IPS-NIHi11 (cell line): ENCODE measurements at regions not wholly inside any gene's neighbourhood (a gene's known extent, or its start where the extent isn't known, plus 50 kb on each side); places are given as distances from the start of the nearest gene placed in this dataset.
"Not testable (repeated sequence)": the region's sequence is repeated elsewhere in the genome, so short reads cannot be mapped to it uniquely, and the experiment has no call there.

Source experiments
- DNase-seq: peaks from one replicate; pipeline ENCODE4 v3.0.0; 2012; ENCODE audit warnings: mixed read lengths, low spot score

DNA sequence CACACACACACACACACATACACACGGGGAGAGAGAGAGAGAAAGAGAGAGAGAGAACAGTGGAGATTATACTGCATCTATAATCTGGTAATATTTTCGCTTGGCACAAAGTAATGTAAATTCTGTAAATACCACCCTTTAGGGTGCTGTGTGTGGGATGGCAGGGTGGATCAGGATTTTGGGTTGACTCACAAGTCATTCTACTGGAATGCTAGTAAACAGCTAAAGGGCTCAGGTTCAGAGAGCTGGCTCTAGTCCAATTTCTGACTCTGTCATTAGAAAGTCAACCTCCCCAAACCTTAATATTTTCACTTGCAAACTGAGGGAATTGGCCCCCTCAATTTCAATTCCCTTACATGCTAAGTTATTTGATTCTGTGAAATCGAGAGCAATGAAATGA lies 308.3 kb downstream of the TSN start:
- no peak for DNase-seq

DNA sequence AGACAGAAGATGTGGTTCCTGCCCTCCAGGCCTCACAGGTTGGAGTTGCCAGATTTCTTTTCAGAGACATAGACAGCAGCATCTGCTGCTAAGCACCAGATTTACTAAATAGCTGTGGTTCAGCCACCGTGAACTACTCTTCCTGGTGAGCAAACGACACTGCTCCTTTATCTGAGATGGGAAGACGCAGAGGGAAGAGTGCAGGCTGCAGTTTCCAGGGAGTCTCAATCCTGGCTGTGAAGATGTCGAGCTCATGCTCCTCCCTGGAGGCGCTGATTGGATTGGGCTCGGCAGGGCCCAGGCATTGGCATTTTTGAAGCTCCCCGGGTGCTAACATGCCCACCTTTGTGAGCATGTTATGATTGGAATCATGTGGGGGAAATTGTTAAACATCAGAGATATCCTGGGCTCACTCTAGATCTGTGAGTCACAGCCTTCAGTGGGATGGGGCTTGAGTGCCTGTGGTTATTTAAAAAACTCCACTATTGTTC lies 314.8 kb downstream of the TSN start:
- DNase-seq, result no peak

DNA sequence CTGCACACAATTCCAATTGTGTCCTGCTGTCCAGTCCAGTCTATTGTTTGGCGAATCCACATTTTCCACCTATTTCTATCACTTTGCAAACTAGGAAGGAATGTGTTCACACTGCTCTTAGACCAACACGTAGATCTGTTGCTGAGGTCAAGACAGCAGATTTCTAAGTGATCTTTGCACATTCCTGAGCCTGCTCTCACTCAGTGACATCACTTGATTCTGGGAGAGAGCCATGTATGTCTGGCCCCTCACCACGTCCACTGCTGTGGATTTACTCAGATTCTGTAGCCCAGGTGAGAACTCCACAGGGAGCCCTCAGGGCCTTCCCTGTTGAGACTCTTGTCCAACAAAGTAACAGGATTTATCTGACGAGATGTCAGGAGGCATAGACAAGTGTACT lies 317.2 kb downstream of the TSN start:
- no peak for DNase-seq

DNA sequence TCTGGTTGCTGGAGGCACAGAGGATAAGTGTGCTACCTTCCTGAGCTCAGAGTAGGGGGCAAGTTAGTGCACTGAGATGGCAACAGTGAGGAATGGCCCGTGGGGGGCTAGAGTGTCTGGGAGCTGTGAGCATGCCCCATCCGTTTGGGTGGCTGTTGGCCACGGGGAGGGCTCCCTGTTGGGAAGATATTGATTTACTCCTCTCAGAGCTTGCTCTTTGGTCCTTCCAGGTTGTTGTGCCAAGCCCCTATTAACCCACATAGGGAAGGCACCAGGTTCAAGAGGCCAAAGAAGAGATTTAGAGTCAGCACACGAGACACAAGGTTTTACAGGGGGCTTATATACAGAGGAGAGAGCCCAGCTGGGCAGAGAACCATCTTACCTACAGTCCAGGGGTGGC lies 318.8 kb downstream of the TSN start:
- no peak for DNase-seq

DNA sequence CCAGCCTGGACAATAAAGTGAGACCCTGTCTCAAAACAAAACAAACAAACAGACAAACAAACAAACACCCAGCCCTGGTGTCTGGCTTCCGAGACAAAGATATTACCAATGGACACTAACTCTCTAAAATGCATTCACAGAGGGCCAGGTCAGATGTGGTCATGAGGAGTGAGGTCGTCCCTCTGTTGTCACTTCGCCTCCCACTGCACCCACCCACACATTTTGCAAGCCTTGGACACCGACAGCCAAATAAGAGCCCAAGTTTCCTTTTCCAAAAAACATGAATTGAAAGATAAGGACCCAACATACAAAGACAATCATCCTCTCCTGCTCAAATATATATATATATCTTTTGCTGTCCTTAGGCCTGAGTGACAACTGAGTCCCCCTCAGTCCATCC lies 319.9 kb downstream of the TSN start:
- no peak for DNase-seq

DNA sequence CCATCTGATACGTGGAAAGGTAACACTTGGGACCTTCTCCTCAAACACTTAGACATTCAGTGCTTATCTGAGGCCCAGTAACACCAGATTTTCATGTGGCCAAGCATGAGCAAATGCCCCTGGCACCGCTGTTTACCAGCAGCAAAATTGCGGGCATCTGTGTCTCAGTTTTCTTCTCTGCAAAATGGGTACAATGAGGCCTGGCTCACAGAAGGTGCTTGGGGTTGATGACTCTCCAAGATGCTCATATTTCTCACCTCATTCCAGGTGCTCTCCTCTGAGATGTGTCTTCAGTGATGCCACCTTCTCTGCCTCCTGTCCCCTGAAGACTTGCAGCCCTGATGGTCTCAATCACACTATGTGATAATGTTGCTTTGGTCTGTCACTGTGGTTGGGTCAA lies 321.7 kb downstream of the TSN start:
- no peak for DNase-seq

DNA sequence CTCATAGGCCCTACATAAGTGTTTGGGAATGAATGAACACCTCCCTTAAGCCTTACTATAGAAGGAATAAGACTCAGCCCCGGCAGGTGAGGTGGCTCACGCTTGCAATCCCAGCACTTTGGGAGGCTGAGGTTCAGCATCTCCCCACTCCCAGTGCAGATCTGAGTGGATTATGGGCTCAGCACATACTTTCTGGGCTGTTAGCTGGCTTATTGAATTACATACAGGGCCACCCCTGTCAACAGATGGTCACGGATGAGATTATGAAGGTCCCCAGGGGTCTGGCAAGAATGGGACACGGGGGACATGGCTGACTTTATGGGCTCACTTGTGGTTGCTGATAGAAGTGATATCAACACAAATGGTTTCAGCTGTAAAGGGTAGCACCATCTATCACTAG lies 322.3 kb downstream of the TSN start:
- DNase-seq, result no peak

DNA sequence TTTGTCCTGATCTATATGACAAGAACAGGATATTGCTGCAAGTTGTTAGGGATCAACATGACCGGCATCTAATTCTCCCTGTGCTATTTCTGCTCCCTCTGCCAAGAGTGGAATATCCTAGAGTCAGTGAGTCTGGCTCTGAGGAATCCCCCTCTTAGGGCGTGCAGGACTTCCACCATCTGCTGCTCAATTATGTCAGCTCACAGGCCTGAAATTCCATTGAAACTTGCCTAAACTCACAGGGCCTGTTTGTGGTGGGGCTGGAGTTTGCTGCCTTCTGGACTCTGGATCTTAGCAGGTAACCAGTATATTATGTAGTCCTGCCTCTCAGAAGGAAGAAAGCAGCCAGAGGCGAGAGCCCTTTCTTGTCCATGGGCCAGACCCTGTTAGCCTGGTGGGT lies 323.0 kb downstream of the TSN start:
- DNase-seq, result no peak

DNA sequence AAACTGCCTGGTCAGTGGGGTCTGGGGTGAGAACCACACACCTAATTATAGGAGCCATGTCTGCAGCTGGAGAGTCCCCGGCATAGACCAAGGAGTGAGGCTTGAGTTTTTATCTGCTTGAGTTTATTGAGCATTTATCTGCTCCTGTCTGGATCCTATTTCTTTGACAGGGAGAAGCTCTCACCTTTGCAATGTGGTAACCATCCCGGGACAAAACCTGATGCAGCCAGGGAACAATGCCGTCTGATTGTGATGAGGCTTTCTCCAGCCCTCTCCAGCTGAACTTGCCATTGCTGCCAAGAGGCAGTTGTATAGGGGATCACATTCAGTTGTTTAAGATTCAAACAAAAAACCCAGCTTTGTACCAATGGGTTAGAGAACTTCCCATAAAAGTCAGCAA lies 324.4 kb downstream of the TSN start:
- no peak for DNase-seq

DNA sequence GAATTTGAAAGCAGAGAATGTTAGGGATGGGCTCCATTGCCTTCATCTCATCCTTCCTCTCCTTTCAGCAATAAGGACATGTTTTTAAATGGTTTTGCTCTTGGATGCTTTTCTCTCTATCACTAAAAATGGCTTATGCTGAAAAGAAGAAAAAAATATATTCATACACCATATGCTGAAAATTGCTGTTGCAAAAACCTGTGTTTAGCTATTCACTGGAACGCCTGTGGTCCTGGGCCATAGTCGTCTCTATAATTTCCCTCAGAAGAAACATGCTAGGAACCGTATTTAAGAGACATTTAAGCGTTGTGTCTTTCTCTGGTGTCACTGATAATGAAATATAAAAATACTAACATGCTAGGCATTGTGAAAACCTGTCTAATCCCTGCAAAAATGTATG lies 324.9 kb downstream of the TSN start:
- no peak for DNase-seq

DNA sequence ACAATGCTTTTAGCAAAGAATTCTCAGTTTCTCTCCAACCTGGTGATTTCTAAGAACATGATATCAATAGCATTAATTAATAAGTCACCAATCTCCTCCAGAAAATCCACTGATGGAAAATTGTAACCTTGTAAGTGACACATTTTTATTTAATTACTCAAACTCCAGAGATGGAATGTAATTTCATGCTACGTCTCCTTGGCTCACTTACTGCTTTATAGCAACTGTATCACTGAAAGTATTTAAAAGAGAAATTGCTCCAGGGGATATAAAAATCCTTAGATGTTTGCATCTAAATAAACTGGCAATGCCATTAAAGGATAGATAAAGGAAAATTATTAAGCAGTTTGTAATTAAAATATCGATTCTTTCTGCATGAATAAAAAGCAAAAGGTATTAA lies 325.4 kb downstream of the TSN start:
- DNase-seq, result no peak

DNA sequence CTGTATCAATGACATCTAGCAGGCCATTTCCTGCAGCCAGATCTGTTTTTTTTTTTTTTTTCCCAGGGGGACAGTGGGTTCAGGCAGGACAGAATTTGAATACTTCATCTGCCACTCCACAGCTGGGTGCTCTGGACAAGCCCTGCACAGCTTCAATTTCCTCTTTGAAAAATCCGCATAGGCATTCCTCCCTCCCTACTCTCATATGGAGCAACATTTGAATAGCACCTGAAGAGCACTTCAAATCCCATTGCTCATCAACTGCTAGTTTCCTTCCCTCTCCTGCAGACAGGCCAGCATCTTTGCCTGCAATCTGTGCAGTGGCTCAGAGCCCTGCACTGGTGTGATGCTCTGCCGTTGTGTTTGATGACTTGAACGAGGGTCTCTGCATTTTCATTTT lies 326.3 kb downstream of the TSN start:
- DNase-seq, result no peak

DNA sequence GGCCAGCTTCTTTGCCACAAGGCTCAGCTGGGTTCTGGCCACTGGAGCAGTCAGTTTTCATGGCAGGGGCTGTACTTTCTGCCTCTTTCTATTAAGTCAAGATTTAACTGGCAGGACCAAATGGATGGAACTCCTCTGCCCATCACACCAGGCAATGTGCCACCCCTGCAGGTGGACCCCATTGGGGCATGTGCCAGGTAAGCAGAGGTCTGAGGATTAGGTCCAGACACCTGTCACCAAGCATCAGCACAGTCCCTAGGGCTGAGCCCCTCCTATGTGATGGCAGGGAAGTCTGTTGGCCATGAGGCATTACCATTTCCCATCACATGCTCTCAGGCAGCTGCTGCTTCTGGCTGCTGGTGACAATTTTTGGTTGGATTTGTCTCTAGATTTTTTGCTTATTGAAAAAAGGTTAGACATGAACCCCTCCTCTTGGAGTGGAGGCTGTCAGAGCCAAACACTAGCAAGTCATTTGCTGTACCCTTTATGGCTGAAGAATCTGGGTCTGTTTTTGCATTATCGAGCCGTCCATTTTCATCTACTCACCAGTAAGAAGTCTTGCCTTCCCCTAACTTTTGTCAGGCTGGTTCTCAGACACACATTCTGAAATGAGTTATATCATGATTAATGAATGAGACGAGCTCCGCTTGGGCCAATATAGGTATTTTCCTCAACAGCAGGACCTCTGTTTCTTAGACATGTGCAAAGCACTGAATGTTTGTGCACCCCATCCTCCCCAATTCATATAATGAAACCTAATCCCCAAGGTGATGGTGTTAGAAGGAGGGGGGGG lies 328.0 kb downstream of the TSN start:
- no peak for DNase-seq

DNA sequence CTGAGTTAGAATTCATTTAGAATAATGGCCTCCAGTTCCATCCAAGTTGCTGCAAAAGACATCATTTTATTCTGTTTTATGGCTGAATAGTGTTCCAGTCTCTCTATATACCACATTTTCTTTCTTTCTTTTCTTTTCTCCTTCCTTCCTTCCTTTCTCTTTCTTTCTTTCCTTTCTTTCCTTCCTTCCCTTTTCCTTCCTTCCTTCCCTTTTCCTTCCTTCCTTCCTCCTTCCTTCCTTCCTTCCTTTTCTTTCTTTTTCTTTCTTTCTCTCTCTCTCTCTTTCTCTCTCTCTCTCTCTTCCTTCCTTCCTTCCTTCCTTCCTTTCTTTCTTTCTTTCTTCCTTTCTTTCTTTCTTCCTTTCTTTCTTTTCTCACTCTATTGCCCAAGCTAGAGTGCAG lies 330.2 kb downstream of the TSN start:
- DNase-seq, result not testable (repeated sequence)

DNA sequence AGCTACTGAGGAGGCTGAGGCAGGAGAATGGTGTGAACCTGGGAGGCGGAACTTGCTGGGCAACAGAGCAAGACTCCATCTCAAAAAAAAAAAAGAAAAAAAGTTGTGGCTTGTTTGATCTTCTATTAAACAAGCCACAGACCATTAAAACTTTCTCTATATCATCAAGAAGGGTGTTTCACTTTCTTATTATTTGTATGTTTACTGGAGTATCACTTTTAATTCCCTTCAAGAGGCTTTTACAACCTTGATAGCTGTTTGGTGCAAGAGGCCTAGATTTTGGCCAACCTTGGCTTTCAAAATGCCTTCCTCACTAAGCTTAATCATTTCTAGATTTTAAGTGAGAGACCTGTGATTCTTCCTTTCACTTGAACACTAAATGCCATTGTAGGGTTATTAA lies 339.1 kb downstream of the TSN start:
- DNase-seq, result no peak

DNA sequence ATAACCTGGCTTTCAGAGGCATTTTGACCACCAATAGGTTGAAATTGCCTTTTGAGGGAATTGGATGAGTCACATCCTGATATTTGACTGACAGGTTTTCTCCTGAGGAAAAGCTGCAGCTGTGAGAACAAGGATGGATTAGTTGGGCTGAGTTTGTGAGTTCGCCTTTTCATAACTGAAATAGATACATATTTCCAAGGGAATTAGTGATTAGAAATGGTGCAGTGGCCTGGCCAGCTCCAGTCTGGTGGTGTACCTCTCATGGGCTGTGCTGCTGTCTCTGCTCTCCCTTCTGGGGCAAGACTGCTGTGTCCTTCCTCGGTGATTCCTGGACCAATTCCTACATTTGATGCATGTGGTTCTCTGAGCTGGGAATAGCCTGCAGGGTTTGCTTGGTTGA lies 341.3 kb downstream of the TSN start:
- DNase-seq, result no peak

DNA sequence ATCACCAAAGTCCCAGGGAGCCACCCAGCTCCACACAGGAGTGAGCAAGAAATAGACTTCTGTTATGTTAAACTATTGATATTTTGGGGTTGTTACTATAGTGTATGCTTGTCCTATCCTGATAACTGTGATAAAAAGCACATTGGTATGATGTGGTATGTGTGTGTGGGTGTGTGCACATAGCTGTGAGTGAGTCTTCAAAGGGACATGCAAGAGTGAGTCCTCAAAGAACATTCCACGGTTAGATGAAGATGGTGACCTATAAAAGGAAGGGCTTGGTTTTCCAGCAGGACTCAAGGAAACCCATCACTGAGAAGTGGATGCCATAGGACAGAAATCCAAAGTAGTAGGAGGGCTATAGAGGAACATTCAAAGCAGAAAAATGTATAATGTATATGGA lies 342.9 kb downstream of the TSN start:
- DNase-seq, result no peak

DNA sequence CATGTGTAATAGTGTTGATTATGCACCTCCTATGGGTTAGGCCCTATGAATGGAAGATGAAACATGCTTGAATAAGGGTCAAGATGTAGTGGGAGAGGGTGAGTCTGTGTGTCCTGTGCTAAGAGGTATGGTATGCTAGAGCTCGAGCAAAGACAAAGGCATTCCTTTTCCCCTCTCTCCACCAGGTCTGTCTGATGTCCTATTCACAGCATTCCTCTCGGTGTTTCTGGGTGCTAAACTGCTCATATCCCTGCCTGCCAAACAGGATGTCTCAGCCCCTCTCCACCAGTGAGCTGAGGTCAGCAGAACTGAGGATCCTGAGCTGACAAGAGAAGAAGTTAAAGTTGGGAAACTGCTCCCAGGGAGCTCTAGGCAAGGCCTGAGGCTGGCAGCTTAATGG lies 344.9 kb downstream of the TSN start:
- peak; percentile 46 for DNase-seq

DNA sequence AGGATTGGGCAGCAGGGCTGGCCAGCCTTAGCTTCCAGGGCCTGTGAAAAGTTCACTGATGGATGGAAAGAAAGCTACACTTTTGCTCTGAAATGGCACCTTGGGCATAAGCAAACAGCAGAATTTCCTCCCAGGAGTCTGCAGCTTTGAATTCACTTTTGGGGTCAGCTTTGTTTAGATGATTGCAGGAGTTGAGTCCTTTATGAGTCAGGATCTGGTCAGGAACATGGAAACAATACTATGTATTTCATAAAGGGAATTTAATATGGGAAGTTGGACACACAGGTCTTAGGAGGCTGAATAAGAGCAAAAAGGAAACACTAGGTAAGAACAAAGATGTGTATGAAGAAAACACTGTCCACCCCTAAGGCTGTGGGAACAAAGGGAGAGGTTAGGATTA lies 345.3 kb downstream of the TSN start:
- no peak for DNase-seq

DNA sequence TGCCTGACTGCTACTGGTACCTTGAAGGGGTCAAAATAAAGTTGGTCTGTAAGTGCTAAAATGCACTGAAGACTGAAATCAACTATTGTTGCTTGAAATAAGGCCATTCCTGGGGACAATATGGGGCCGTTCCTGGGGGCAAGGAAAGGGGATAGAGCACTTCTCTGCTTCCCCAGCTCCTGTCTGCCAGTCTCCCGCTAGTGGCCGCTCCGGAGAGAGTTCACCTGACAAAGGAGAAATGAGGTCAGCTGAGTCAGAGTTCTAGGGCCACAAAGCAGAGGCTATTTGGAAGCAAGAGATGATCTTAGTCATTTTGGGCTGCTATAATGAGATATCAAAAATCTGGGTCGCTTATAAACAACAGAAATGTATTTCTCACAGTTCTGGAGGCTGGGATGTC lies 345.9 kb downstream of the TSN start:
- DNase-seq, result no peak

DNA sequence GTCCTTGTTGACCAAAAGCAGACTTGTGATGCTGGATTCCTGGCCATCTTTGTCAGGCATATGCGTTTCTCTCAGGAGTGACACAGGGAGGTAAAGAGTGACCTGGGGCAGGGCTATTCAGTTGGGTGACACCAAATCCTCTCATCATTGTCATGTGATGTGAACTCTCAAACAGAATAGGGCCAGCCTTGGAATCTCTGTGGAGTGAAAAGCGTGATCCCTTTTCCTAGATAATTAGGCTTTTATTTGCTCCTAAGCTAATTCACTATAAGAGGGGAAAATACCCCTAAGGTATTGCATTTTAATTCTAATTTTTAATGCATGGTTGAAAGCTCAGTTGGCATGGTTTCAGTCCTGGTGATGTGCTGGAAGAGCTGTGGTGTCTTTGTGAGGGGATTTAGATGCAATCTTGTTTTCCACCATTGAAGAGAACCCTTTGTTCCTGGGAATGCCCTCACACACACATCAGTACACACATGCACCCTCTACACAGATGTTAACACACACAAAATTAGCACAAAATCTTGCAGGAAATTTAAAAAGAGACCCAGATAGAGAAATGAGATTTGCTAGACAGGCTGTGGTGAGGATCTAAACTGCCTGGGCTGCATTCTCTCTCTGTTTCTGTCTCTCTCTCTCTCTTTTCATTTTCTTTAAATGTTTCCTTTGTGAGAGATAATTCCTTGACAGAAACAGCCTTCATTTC lies 349.9 kb downstream of the TSN start:
- no peak for DNase-seq

DNA sequence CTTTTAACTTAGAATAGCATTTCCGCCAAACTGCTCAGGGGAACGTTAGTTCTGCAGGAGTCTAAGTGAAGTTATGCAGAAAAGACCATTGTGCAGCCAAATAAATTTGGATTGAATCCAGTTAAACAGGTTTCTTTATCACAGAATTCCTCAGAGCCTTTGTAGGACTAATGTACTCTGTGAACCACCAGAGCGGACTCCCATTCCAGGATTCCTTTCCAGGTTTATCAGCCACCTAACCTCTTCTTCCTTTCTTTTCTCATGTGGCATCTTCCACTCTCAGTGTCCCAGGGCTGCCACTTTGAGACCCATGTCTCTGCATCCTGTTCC lies 350.4 kb downstream of the TSN start:
- DNase-seq, result no peak

DNA sequence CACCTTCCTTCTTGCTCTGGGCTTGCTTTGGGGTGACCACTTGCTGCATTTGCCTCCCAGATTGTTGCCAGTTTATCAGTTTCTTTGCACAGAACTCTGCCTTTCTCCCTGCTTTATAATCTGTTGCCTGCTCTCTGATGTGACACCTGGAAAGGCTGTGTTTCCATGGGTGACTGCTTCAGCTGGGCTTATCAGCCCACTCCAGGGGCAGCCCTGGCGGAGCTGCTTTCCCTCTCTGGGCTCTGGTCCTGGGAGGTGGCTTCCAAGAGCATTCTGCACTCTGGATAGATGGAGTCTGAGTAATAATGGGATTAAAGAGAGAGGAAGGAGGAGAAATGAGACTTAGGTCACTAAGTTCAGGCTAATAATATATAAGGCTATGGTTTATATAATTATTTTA lies 352.7 kb downstream of the TSN start:
- no peak for DNase-seq
